ENCODE measurements at regions not wholly inside any gene's neighbourhood (a gene's known extent, or its start where the extent isn't known, plus 50 kb on each side); places are given as distances from the start of the nearest gene placed in this dataset.

GRCh38 chr2:234430871-234431270, 66.0 kb downstream of the ARL4C start:
- TF ChIP-seq POLR2A (IDR thresholded peaks at IDR 0.05; ENCODE audit: low read depth, low read length) (no peak), POLR2AphosphoS5 (IDR thresholded peaks at IDR 0.05; ENCODE audit: low read depth, low read length) (no peak), TAF1 (IDR thresholded peaks at IDR 0.05; ENCODE audit: borderline replicate concordance, low read depth, low read length) (no peak)
